K562 (cell line): ENCODE measurements at regions not wholly inside any gene's neighbourhood (a gene's known extent, or its start where the extent isn't known, plus 50 kb on each side); places are given as distances from the start of the nearest gene placed in this dataset.

Experiments
- ATAC-seq: fragments of 200-7000 bp; cut with Tn5 transposase; 3 replicates; pipeline ENCODE4 v1.9.1; 2020; ENCODE audit warnings: moderate library complexity
- BruUV-seq: library from RNA; stranded (reverse); fragments of 400-500 nt; replicated peaks from 2 replicates; lab custom pipeline; 2021; lab: Mats Ljungman, UMichigan
- CTCF ChIA-PET: fragments of 300-600 bp; formaldehyde crosslinking; extraction: SDS; loops from one replicate; lab custom pipeline; 2021; ENCODE audit warnings: low intra/inter-chr PET ratio; lab: Yijun Ruan, JAX
- POLR2A ChIA-PET: fragments of 300-600, 350-650 bp; sonication (Branson Sonifier 250); formaldehyde crosslinking; extraction: SDS; loops from one replicate; lab custom pipeline; 2021; ENCODE audit warnings: antibody characterized with exemption, inconsistent platforms; lab: Yijun Ruan, JAX
- DNase-seq, 4 experiments: peaks; one replicate each; pipeline versions ENCODE4 v3.0.0 to v3.0.0-alpha.2; 2011 to 2018; ENCODE audit warnings: low spot score in 3 of 4, mixed read lengths in 3 of 4; ENCODE audit errors: extremely low read depth in 1 of 4
- FAIRE-seq: peaks from 2 replicates; lab custom pipeline; 2011; peaks lifted over from hg19 to GRCh38; lab: Jason Lieb, UNC
- H2AFZ ChIP-seq: 2 replicates; pipeline ENCODE4 v1.6.0; 2011; ENCODE audit warnings: low read depth, low read length, control low read depth, inconsistent platforms
- H3K27ac ChIP-seq: fragments of 200-600 bp; 3 replicates; pipeline ENCODE4 v1.8.0; 2011; ENCODE audit warnings: low read depth, mild to moderate bottlenecking, control low read depth, inconsistent platforms, low read length, moderate library complexity, mixed read lengths; ENCODE audit errors: extremely low read depth
- H3K27me3 ChIP-seq, 2 experiments: fragments of 300-600 bp in 1 of 2; 2 replicates in 1 of 2; 3 replicates in 1 of 2; pipeline versions ENCODE4 v1.6.0 to v1.8.0; 2011; ENCODE audit warnings: inconsistent platforms in 2 of 2, low read length in 2 of 2, mild to moderate bottlenecking in 1 of 2, mixed read lengths in 1 of 2, moderate library complexity in 1 of 2; ENCODE audit not compliant: control insufficient read depth in 2 of 2, insufficient read depth in 2 of 2
- H3K36me3 ChIP-seq: fragments of 300-600 bp; 3 replicates; pipeline ENCODE4 v1.8.0; 2011; ENCODE audit warnings: mild to moderate bottlenecking, low read length, inconsistent platforms; ENCODE audit not compliant: control insufficient read depth, insufficient read depth
- H3K4me1 ChIP-seq, 2 experiments: fragments of 200-600 bp in 1 of 2; replicated peaks in 1 of 2; 2 replicates in 1 of 2; 3 replicates in 1 of 2; pipeline versions ENCODE4 v1.5.1 to v1.8.0; 2011; ENCODE audit warnings: inconsistent platforms in 2 of 2, low read length in 2 of 2, mild to moderate bottlenecking in 1 of 2, mixed read lengths in 1 of 2, moderate library complexity in 1 of 2; ENCODE audit not compliant: control insufficient read depth in 2 of 2, insufficient read depth in 2 of 2
- H3K4me2 ChIP-seq: 2 replicates; pipeline ENCODE4 v1.6.1; 2011; ENCODE audit warnings: low read length, control low read depth, inconsistent platforms, mixed read lengths; ENCODE audit not compliant: insufficient read depth
- H3K4me3 ChIP-seq: fragments of 200-600 bp; sonication (generic), shearing (Covaris generic); 2 replicates; pipeline ENCODE4 v1.5.1; 2016; ENCODE audit warnings: control low read depth, inconsistent platforms
- H3K79me2 ChIP-seq: fragments of 200-600 bp; 3 replicates; pipeline ENCODE4 v1.8.0; 2011; ENCODE audit warnings: low read length, inconsistent platforms; ENCODE audit not compliant: control insufficient read depth, insufficient read depth
- H3K9ac ChIP-seq, 2 experiments: 2 replicates each; pipeline versions ENCODE4 v1.6.0 to v1.6.1; 2011; ENCODE audit warnings: low read depth in 2 of 2, low read length in 2 of 2, control low read depth in 1 of 2, inconsistent platforms in 1 of 2, mild to moderate bottlenecking in 1 of 2, mixed read lengths in 1 of 2; ENCODE audit not compliant: insufficient read depth in 1 of 2
- H3K9me1 ChIP-seq: one replicate; pipeline ENCODE4 v1.6.0; 2011; ENCODE audit warnings: inconsistent platforms, mild to moderate bottlenecking, low read length, moderate library complexity; ENCODE audit not compliant: control insufficient read depth, insufficient read depth
- H3K9me3 ChIP-seq: replicated peaks from 2 replicates; pipeline ENCODE4 v1.5.1; 2011; ENCODE audit warnings: low read depth, low read length, inconsistent platforms; ENCODE audit not compliant: control insufficient read depth, insufficient read depth
- H4K20me1 ChIP-seq: replicated peaks from 2 replicates; pipeline ENCODE4 v1.6.1; 2011; ENCODE audit warnings: low read length, inconsistent platforms, mixed read lengths; ENCODE audit not compliant: control insufficient read depth, insufficient read depth
- ELF2 ChIP-seq: fragments of 250-450 bp; sonication (Bioruptor Pico); IDR thresholded peaks from 2 replicates; pipeline ENCODE4 v1.5.0; 2021; ENCODE audit warnings: mild to moderate bottlenecking
- GABPA ChIP-seq: fragments of 200-800 bp; sonication (Bioruptor generic); conservative IDR thresholded peaks from 2 replicates; pipeline ENCODE4 v1.6.1; 2016; ENCODE audit warnings: low read depth, missing genetic modification characterization, missing compliant biosample characterization
- MYBL2 ChIP-seq, 2 experiments: fragments of 450-650 bp in 1 of 2; sonication (generic) in 1 of 2; formaldehyde crosslinking in 1 of 2; IDR thresholded peaks; 2 replicates each; pipeline versions ENCODE4 v1.6.1 to v1.8.1; 2017 to 2022; ENCODE audit warnings: borderline replicate concordance in 1 of 2, inconsistent platforms in 1 of 2, low read depth in 1 of 2, mild to moderate bottlenecking in 1 of 2, missing genetic modification reagents in 1 of 2, moderate library complexity in 1 of 2
- OTX1 ChIP-seq: fragments of 450-650 bp; formaldehyde crosslinking; IDR thresholded peaks from 2 replicates; pipeline ENCODE4 v1.4.0; 2022; ENCODE audit warnings: mild to moderate bottlenecking
- PHB ChIP-seq: fragments of 250-450 bp; sonication (Bioruptor Pico); IDR thresholded peaks from 2 replicates; pipeline ENCODE4 v1.5.0; 2021
- RERE ChIP-seq: sonication (generic); formaldehyde crosslinking; IDR thresholded peaks from 2 replicates; pipeline ENCODE4 v1.8.0; 2023; ENCODE audit warnings: missing genetic modification reagents, mild to moderate bottlenecking, borderline replicate concordance
- TCF7L2 ChIP-seq: fragments of 150-350 bp; IDR thresholded peaks from 2 replicates; pipeline ENCODE4 v1.6.1; 2016; ENCODE audit warnings: low read depth, mild to moderate bottlenecking, low read length, moderate library complexity
- WGBS: fragments of 100-300 bp; shearing (Covaris generic); methylation state at CpG from one replicate; pipeline ENCODE4 v1.1.6; 2016; ENCODE audit warnings: low coverage, mixed read lengths; ENCODE audit not compliant: insufficient coverage; ENCODE audit errors: missing lambda C conversion rate; 5-methylcytosine and 5-hydroxymethylcytosine counted together
- in situ Hi-C: fragments of 300-500 bp; cut with MboI; formaldehyde crosslinking; loops from 4 replicates; pipeline ENCODE4 v1.15.0; 2018; ENCODE audit warnings: inconsistent platforms, mixed read lengths
- intact Hi-C: fragments of 100-400 bp; cut with micrococcal nuclease; formaldehyde crosslinking; loops from 2 replicates; pipeline ENCODE4 v1.14.2; 2022

GRCh38 chr5:129378961-129379360 is 81.1 kb upstream of the ADAMTS19 start (continued):
- TF ChIP-seq RERE (CRISPR knock-in tag) = no peak
- TF ChIP-seq MYBL2 (IDR thresholded peaks at IDR 0.05; ENCODE audit: low read depth) = no peak
- no peak for TF ChIP-seq MYBL2 (CRISPR knock-in tag; IDR thresholded peaks at IDR 0.05; ENCODE audit: borderline replicate concordance)

GRCh38 chr5:129379406-129379805 is 80.7 kb upstream of the ADAMTS19 start:
- Histone ChIP-seq H3K4me1 (no peaks in the 10 kb centered on the region), H3K79me2 (no peaks in the 10 kb centered on the region), H2AFZ (no peak overlapping the region), H3K27ac (no peak overlapping the region), H3K9me3 (no peaks in the 10 kb centered on the region), H4K20me1 (no peaks in the 10 kb centered on the region), H3K36me3 (no peaks in the 10 kb centered on the region), H3K27me3 (no peaks in the 10 kb centered on the region), H3K9ac (no peak overlapping the region), H3K4me3 (no peak overlapping the region), H3K4me2 (no peak overlapping the region), H3K9me1 (no peaks in the 10 kb centered on the region)
- ChIA-PET POLR2A (no interaction called here), CTCF (no interaction called here)
- FAIRE-seq (no peak), DNase-seq (no peak), ATAC-seq (no peak)
- BruUV-seq = no TSS peak
- WGBS = 0% methylated on average over 4 of the region's 4 CpGs
- intact Hi-C loops = no loop called here
- TF ChIP-seq GABPA (tag) (no peak), PHB (CRISPR knock-in tag) (no peak), OTX1 (CRISPR knock-in tag) (no peak), TCF7L2 (no peak), ELF2 (CRISPR knock-in tag) (no peak)
- in situ Hi-C loops = no loop called here
